NOMO-1 (cell line): ENCODE measurements at regions not wholly inside any gene's neighbourhood (a gene's known extent, or its start where the extent isn't known, plus 50 kb on each side); places are given as distances from the start of the nearest gene placed in this dataset.

Source experiments
- DNase-seq, 2 experiments: peaks; one replicate each; lab custom pipeline; 2025; ENCODE audit not compliant: unreplicated experiment in 2 of 2; lab: John Stamatoyannopoulos, UW

- no peak for DNase-seq
Measured at GRCh38 chr9:115640887-115641286, 512.7 kb upstream of the PAPPA start.

GRCh38 chr9:115642285-115642684 is 511.3 kb upstream of the PAPPA start:
- no peak for DNase-seq

DNA sequence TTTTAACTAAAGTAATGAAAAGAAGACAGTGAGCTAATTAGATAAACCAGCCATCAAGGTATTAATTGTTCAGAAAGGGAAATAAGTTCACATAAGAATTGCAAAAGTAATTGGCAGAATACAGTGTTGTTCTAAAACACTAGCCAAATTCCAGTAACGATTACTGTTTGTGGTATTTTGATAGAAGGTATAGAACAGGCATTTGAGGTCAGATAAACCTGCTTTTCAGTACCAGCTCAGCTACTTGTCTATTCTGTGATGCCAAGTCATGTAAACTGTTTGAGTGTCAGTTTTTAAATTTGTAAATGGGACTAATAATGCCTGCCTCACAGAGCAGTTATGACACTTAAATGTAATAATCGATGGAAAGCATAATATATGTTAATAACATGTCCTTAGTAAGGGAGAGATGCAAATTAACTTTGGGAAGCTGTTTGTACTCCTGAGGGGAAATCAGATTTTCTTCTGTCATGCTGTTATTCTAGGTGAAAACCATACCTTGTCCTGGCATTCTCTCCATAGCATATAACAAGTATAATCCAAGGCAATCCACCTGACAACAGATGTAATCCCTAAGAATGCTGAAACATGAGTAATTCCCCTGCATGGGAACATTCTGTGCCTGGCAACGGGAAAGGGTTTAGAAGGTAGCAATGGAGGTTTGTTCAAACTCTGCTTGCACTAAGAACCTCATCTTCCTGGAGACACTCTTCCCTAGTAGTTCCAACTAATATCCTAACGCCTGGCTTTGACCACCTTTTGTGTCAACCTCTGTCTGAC is 509.5 kb upstream of the PAPPA start:
- no peak for DNase-seq

DNA sequence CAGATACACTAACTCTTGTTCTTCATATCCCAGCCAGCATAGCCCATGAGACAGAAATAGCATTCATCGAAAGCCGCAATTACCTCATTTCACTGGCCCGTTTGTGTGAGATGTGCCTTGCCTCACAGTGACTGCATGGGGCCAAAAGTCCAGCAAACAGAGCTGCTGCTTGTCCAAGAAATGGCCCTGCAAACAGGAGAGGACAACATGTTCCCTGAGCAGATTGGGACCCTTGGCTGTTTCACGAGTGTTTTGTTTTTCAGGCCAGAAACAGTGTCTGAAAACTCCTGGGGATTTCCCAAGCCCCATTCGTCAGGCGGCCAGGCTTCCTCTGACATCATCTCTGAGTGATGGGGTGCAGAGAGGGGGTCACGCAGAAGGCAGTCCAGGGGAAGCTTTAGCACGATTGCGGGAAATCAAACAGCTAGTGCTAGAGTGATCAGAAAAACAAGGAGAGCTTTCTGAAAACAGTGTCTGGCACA is 503.6 kb upstream of the PAPPA start:
- DNase-seq: no peak

- DNase-seq: no peak
Measured at GRCh38 chr9:115650768-115651167, 502.8 kb upstream of the PAPPA start.

DNA sequence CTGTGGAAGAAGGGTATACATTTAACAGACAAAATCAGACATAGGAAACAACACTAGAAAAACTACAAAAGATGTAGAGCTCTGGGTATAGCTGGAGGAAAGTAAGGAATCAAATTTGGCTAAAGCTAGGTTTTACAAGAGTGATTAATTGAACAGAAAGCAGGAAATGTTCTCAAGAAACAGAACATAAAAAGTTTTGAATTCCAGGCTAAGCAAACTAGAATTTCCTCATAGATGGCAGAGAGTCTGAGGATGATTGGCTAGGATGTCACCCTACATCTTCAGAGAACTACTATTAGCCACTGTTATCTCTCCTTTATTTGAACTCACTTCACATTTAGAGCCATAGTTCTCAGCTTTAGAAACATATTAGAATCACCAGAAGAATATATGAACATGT is 502.1 kb upstream of the PAPPA start:
- DNase-seq: no peak

- no peak for DNase-seq
Measured at GRCh38 chr9:115653171-115653606, 500.4 kb upstream of the PAPPA start.

- DNase-seq: no peak
Measured at GRCh38 chr9:115657695-115658094, 495.9 kb upstream of the PAPPA start.

- DNase-seq: no peak
Measured at GRCh38 chr9:115665519-115665918, 488.1 kb upstream of the PAPPA start.

- no peak for DNase-seq
Measured at GRCh38 chr9:115668521-115668920, 485.1 kb upstream of the PAPPA start.

DNA sequence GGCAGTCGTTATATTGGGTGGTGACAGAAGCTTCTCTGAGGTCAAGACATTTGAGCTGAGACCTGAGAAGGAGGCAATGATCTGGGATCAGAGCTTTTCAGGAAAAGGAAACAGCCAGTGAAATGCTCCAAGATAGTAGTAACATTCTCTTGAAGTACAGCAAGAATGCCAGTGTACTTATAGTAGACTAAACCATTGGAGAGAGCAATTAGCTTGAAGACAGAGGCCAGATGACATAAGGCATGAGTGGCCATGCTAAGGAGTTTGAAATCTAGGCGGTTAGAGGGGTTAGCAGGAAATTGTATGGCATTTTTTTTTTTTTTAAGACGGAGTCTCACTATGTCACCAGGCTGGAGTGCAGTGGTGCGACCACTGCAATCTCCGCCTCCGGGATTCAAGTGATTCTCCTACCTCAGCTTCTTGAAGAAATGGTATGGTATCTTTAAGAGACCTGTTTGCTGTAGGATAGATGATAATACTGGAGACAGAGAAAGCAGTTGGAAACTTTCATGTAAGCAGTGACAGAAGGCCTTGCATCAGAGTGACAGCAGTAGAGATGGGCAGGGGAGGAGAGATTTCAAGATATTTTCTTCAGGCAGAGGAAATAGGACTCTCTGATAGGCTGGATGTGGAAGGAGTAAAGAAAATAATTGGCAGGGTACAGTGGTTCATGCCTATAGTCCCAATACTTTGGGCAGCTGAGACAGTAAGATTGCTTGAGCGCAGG is 482.2 kb upstream of the PAPPA start:
- DNase-seq: no peak

DNA sequence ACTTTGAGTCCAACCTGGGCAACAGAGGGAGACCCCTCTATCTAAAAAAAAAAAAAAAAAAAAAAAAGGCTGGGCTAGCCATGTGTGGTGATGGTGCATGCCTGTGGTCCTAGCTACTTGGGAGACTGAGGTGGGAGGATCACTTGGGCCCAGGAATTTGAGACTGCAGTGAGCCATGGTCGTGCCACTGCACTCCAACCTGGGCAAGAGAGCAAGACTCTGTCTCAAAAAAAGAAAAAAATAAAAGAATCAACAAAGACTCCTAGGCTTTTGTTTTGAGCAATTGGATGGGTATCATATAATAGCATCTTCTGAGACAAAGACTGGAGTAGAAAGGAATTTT is 481.7 kb upstream of the PAPPA start:
- DNase-seq: no peak

DNA sequence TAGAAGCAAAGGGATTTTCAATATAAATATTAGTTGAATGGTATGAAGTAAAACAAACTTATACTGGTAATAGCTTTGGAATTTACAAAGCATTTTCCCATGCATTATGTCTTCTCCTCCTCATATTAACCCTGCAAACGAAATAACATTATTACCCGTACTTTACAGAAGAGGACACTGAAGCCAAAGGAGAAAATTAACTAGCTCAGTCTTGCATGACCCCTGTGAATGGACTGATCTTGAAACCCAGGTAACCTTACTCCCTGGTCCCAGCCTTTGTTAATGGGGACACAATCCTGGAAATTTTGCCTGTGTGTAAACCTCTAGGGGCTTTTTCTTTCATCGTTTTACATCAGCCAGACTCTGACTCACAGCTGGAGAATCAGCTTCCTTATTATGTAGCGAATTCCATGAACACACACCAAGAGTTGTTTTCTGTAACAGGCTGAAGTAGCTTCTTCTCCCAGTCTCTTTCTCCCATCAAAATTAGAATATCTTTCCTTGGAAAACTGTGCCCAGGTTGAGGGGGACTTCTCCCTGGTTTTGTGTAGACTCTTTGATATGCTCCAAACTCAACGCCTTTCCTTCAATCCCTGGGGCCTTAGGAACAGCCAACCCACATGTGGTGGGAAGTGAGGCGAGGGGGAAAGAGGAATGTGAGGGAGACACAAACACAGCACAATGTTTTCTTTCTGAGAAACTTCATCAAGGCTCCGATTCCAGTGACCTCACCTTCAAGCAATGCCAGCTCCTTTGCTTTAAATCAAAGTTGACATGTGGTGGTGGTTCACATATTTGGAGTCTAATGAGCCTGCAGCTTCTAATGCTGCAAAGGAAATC is 480.9 kb upstream of the PAPPA start:
- DNase-seq: no peak

DNA sequence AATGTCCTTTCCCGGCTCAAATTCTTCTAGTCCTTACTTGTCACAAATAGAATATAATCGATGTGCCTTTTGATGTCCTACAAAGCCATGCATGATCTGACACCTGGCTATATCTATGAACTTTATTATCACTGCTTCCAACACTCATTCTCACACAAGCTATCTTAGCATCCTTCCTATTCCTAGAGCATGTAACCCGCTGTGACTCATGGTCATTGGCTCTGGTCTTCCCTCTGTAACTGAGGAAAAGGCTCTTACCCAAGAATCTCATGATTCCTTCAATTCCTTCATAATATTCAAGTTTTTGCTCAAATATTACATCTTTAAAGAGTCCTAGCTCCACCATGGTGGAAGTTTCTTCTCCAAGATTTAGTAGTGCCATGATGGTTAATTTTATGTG is 480.0 kb upstream of the PAPPA start:
- no peak for DNase-seq

DNA sequence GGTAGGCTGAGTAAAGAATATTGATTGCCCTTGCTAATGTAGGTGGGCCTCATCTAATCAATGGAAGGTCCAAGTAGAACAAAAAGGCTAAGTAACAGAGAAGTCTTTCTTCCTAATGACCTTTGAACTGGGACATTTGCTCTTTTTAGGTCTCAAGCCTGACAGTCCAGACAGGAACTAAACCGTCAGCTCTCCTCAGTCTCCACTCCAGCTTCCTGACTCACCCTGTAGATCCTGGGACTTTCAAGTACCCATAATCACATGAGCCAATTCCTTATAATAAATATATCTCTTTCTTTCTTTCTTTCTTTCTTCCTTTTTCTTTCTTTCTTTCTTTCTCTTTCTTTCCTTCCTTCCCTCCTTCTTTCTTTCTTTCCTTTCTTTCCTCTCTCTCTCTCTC is 479.5 kb upstream of the PAPPA start:
- DNase-seq: no peak

- DNase-seq: no peak
Measured at GRCh38 chr9:115675834-115676233, 477.8 kb upstream of the PAPPA start.

DNA sequence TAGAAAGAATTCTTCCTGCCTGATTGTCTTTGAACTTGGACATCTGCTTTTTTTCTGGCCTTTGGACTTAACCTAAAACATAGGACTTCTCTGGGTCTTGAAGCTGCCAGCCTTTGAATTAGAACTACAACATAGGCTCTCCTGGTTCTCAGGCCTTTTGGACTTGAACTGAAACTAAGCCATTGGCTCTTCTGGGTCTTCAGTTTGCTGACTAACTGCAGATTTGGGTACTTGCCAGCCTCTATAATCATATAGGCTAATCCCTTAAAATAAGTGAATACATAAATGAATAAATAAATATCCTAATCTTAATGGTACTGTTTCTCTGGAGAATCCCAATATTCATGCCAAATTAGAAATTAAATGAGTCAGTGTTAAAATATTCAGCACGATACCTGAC is 473.4 kb upstream of the PAPPA start:
- no peak for DNase-seq

GRCh38 chr9:115681585-115681984 is 472.0 kb upstream of the PAPPA start:
- no peak for DNase-seq

- no peak for DNase-seq
Measured at GRCh38 chr9:115686069-115686468, 467.5 kb upstream of the PAPPA start.

GRCh38 chr9:115687356-115687755 is 466.2 kb upstream of the PAPPA start:
- DNase-seq: no peak

- no peak for DNase-seq
Measured at GRCh38 chr9:115689331-115689730, 464.3 kb upstream of the PAPPA start.
